HG03039 (cell line): ENCODE measurements at regions not wholly inside any gene's neighbourhood (a gene's known extent, or its start where the extent isn't known, plus 50 kb on each side); places are given as distances from the start of the nearest gene placed in this dataset.
"Not testable (repeated sequence)": the region's sequence is repeated elsewhere in the genome, so short reads cannot be mapped to it uniquely, and the experiment has no call there.

Source experiments
- ATAC-seq: cut with Tn5 transposase; IDR thresholded peaks from one replicate; pipeline ENCODE4 v1.9.1; 2021; ENCODE audit warnings: mild to moderate bottlenecking, moderate library complexity; ENCODE audit not compliant: unreplicated experiment

- ATAC-seq = no peak
Measured at GRCh38 chr6:106885679-106886078, 88.8 kb downstream of the CD24 start.

- no peak for ATAC-seq
Measured at GRCh38 chr6:106884576-106884975, 90.0 kb downstream of the CD24 start.

- no peak for ATAC-seq
Measured at GRCh38 chr6:106883808-106884262, 90.7 kb downstream of the CD24 start.

- no peak for ATAC-seq
Measured at GRCh38 chr6:106882601-106883518, 91.7 kb downstream of the CD24 start.

- no peak for ATAC-seq
Measured at GRCh38 chr6:106882138-106882537, 92.4 kb downstream of the CD24 start.

- no peak for ATAC-seq
Measured at GRCh38 chr6:106880952-106881351, 93.6 kb downstream of the CD24 start.

GRCh38 chr6:106875782-106876321 lies 98.7 kb downstream of the CD24 start:
- ATAC-seq = no peak

GRCh38 chr6:106874481-106874880 lies 100.0 kb downstream of the CD24 start:
- no peak for ATAC-seq

GRCh38 chr6:106872049-106872448 lies 102.5 kb downstream of the CD24 start:
- no peak for ATAC-seq

GRCh38 chr6:106870824-106871717 lies 103.5 kb downstream of the CD24 start:
- no peak for ATAC-seq

- ATAC-seq = no peak
Measured at GRCh38 chr6:106870069-106870468, 104.5 kb downstream of the CD24 start.

- no peak for ATAC-seq
Measured at GRCh38 chr6:106869203-106869602, 105.3 kb downstream of the CD24 start.

GRCh38 chr6:106866875-106867658 lies 107.5 kb downstream of the CD24 start:
- no peak for ATAC-seq

- ATAC-seq = no peak
Measured at GRCh38 chr6:106862858-106863257, 111.7 kb downstream of the CD24 start.

GRCh38 chr6:106860940-106861339 lies 113.6 kb downstream of the CD24 start:
- no peak for ATAC-seq

- ATAC-seq = no peak
Measured at GRCh38 chr6:106858653-106859092, 115.9 kb downstream of the CD24 start.

- no peak for ATAC-seq
Measured at GRCh38 chr6:106857771-106858652, 116.5 kb downstream of the CD24 start.

- ATAC-seq = not testable (repeated sequence)
Measured at GRCh38 chr6:106857310-106857709, 117.2 kb downstream of the CD24 start.

GRCh38 chr6:106856227-106856874 lies 118.2 kb downstream of the CD24 start:
- no peak for ATAC-seq
